ENCODE measurements at regions not wholly inside any gene's neighbourhood (a gene's known extent, or its start where the extent isn't known, plus 50 kb on each side); places are given as distances from the start of the nearest gene placed in this dataset.

- no peaks in the 10 kb centered on the region for H3K4me1 Mint-ChIP-seq (ENCODE audit: low read depth)
- TF ChIP-seq, protein P1, sequence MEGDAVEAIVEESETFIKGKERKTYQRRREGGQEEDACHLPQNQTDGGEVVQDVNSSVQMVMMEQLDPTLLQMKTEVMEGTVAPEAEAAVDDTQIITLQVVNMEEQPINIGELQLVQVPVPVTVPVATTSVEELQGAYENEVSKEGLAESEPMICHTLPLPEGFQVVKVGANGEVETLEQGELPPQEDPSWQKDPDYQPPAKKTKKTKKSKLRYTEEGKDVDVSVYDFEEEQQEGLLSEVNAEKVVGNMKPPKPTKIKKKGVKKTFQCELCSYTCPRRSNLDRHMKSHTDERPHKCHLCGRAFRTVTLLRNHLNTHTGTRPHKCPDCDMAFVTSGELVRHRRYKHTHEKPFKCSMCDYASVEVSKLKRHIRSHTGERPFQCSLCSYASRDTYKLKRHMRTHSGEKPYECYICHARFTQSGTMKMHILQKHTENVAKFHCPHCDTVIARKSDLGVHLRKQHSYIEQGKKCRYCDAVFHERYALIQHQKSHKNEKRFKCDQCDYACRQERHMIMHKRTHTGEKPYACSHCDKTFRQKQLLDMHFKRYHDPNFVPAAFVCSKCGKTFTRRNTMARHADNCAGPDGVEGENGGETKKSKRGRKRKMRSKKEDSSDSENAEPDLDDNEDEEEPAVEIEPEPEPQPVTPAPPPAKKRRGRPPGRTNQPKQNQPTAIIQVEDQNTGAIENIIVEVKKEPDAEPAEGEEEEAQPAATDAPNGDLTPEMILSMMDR (IDR thresholded peaks at IDR 0.05): no peak
- H3K9me3 Mint-ChIP-seq: peaks cover 38% of the 10 kb centered on the region
- H3K4me3 Mint-ChIP-seq: no peak overlapping the region
- H3K36me3 Mint-ChIP-seq (ENCODE audit: low read depth): no peaks in the 10 kb centered on the region
- no peak for DNase-seq
- no peaks in the 10 kb centered on the region for H3K27me3 Mint-ChIP-seq (ENCODE audit: insufficient read depth)
- H3K27ac Mint-ChIP-seq: no peak overlapping the region
These were observed 177.3 kb upstream of the SLC10A2 start for GRCh38 chr13:103243495-103243894.

DNA sequence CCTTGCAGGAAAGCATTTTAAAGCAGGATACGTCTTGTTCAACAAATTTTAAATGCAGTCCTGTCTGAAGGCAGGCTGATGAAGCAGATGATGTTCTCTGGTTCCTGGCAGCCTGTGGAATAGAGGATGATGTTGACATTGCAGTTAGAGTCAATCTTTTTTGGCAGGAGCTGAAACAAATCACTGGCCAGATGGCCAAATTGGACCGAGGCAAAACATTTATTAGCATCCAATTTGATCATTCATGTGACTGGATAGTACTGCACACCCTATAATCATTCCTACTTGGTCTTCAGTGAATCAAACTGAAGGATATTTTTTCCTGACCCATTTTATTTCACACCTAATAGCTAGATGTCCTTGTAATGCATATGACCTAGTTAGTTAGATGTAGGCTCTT is 172.2 kb upstream of the SLC10A2 start:
- DNase-seq: no peak
- Mint-ChIP-seq H3K4me1 (ENCODE audit: low read depth) (no peaks in the 10 kb centered on the region), H3K4me3 (no peak overlapping the region), H3K36me3 (ENCODE audit: low read depth) (no peaks in the 10 kb centered on the region), H3K9me3 (peaks cover 55% of the 10 kb centered on the region), H3K27ac (no peak overlapping the region), H3K27me3 (ENCODE audit: insufficient read depth) (no peaks in the 10 kb centered on the region)
- TF ChIP-seq, protein P1 (IDR thresholded peaks at IDR 0.05): no peak

GRCh38 chr13:103236213-103236612 is 170.0 kb upstream of the SLC10A2 start:
- no peak overlapping the region for H3K4me3 Mint-ChIP-seq
- H3K27ac Mint-ChIP-seq: no peak overlapping the region
- TF ChIP-seq, protein P1 (IDR thresholded peaks at IDR 0.05): no peak
- peaks cover 60% of the 10 kb centered on the region for H3K9me3 Mint-ChIP-seq
- H3K4me1 Mint-ChIP-seq (ENCODE audit: low read depth): no peaks in the 10 kb centered on the region
- DNase-seq: no peak
- no peaks in the 10 kb centered on the region for H3K27me3 Mint-ChIP-seq (ENCODE audit: insufficient read depth)
- no peaks in the 10 kb centered on the region for H3K36me3 Mint-ChIP-seq (ENCODE audit: low read depth)

GRCh38 chr13:103229674-103230073 is 163.5 kb upstream of the SLC10A2 start:
- Mint-ChIP-seq H3K36me3 (ENCODE audit: low read depth) (no peaks in the 10 kb centered on the region), H3K4me1 (ENCODE audit: low read depth) (no peaks in the 10 kb centered on the region), H3K9me3 (peaks cover 61% of the 10 kb centered on the region), H3K27me3 (ENCODE audit: insufficient read depth) (no peaks in the 10 kb centered on the region), H3K27ac (no peak overlapping the region), H3K4me3 (no peak overlapping the region)
- no peak for DNase-seq
- TF ChIP-seq, protein P1 (IDR thresholded peaks at IDR 0.05): no peak

GRCh38 chr13:103224804-103225203 is 158.6 kb upstream of the SLC10A2 start:
- no peaks in the 10 kb centered on the region for H3K36me3 Mint-ChIP-seq (ENCODE audit: low read depth)
- TF ChIP-seq, protein P1 (IDR thresholded peaks at IDR 0.05): no peak
- no peaks in the 10 kb centered on the region for H3K4me1 Mint-ChIP-seq (ENCODE audit: low read depth)
- peaks cover 2% of the 10 kb centered on the region; the same call in 1 of the 2 replicates for H3K27me3 Mint-ChIP-seq (ENCODE audit: insufficient read depth)
- no peak for DNase-seq
- H3K27ac Mint-ChIP-seq: no peak overlapping the region
- H3K9me3 Mint-ChIP-seq: peaks cover 29% of the 10 kb centered on the region
- H3K4me3 Mint-ChIP-seq: no peak overlapping the region

- H3K4me1 Mint-ChIP-seq (ENCODE audit: low read depth): no peaks in the 10 kb centered on the region
- H3K4me3 Mint-ChIP-seq: no peak overlapping the region
- H3K27ac Mint-ChIP-seq: no peak overlapping the region
- TF ChIP-seq, protein P1 (IDR thresholded peaks at IDR 0.05): no peak
- DNase-seq: no peak
- no peaks in the 10 kb centered on the region for H3K36me3 Mint-ChIP-seq (ENCODE audit: low read depth)
- peaks cover 2% of the 10 kb centered on the region; the same call in 1 of the 2 replicates for H3K27me3 Mint-ChIP-seq (ENCODE audit: insufficient read depth)
- H3K9me3 Mint-ChIP-seq: peaks cover 30% of the 10 kb centered on the region
These were observed 156.5 kb upstream of the SLC10A2 start for GRCh38 chr13:103222683-103223082.
